Neural crest cell (in vitro differentiated cells): ENCODE measurements at regions not wholly inside any gene's neighbourhood (a gene's known extent, or its start where the extent isn't known, plus 50 kb on each side); places are given as distances from the start of the nearest gene placed in this dataset.

Experiments used
- DNase-seq: peaks from one replicate; pipeline ENCODE4 v3.0.0; 2021; ENCODE audit warnings: low read depth, mixed read lengths, low spot score
- H3K27ac Mint-ChIP-seq: one replicate; pipeline ENCODE4 v1.8.0; 2021; ENCODE audit warnings: mild to moderate bottlenecking, mixed read lengths; ENCODE audit not compliant: unreplicated experiment
- H3K27me3 Mint-ChIP-seq: 2 replicates; pipeline ENCODE4 v1.8.0; 2021; ENCODE audit warnings: low read depth, mild to moderate bottlenecking, mixed read lengths
- H3K36me3 Mint-ChIP-seq: 2 replicates; pipeline ENCODE4 v1.8.0; 2021; ENCODE audit warnings: low read depth, mild to moderate bottlenecking, mixed read lengths
- H3K4me1 Mint-ChIP-seq: 2 replicates; pipeline ENCODE4 v1.8.0; 2021; ENCODE audit warnings: mixed read lengths
- H3K4me3 Mint-ChIP-seq: one replicate; pipeline ENCODE4 v1.8.0; 2021; ENCODE audit warnings: mild to moderate bottlenecking, mixed read lengths
- H3K9me3 Mint-ChIP-seq: 2 replicates; pipeline ENCODE4 v1.8.0; 2021; ENCODE audit warnings: mixed read lengths
- TF ChIP-seq, protein P1 (sequence below): fragments of 200-600 bp; sonication (generic); conservative IDR thresholded peaks from 2 replicates; pipeline ENCODE4 v1.5.0; 2021; ENCODE audit warnings: antibody characterized with exemption, mild to moderate bottlenecking

- no peak overlapping the region for H3K27ac Mint-ChIP-seq
- H3K4me1 Mint-ChIP-seq, result no peaks in the 10 kb centered on the region
- TF ChIP-seq, protein P1, sequence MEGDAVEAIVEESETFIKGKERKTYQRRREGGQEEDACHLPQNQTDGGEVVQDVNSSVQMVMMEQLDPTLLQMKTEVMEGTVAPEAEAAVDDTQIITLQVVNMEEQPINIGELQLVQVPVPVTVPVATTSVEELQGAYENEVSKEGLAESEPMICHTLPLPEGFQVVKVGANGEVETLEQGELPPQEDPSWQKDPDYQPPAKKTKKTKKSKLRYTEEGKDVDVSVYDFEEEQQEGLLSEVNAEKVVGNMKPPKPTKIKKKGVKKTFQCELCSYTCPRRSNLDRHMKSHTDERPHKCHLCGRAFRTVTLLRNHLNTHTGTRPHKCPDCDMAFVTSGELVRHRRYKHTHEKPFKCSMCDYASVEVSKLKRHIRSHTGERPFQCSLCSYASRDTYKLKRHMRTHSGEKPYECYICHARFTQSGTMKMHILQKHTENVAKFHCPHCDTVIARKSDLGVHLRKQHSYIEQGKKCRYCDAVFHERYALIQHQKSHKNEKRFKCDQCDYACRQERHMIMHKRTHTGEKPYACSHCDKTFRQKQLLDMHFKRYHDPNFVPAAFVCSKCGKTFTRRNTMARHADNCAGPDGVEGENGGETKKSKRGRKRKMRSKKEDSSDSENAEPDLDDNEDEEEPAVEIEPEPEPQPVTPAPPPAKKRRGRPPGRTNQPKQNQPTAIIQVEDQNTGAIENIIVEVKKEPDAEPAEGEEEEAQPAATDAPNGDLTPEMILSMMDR, result no peak
- H3K27me3 Mint-ChIP-seq, result no peaks in the 10 kb centered on the region
- no peak for DNase-seq
- H3K9me3 Mint-ChIP-seq, result no peaks in the 10 kb centered on the region
- H3K4me3 Mint-ChIP-seq, result no peak overlapping the region
- no peaks in the 10 kb centered on the region for H3K36me3 Mint-ChIP-seq
Observed at GRCh38 chr5:167745868-167746267, 545.6 kb upstream of the WWC1 start.

- Mint-ChIP-seq H3K4me3 (no peak overlapping the region), H3K4me1 (no peaks in the 10 kb centered on the region), H3K9me3 (no peaks in the 10 kb centered on the region), H3K27me3 (no peaks in the 10 kb centered on the region), H3K36me3 (no peaks in the 10 kb centered on the region), H3K27ac (no peak overlapping the region)
- DNase-seq, result no peak
- TF ChIP-seq, protein P1, result no peak
Observed at GRCh38 chr5:167750586-167750985, 540.9 kb upstream of the WWC1 start.

- no peak overlapping the region for H3K27ac Mint-ChIP-seq
- no peaks in the 10 kb centered on the region for H3K27me3 Mint-ChIP-seq
- no peak overlapping the region for H3K4me3 Mint-ChIP-seq
- H3K36me3 Mint-ChIP-seq, result no peaks in the 10 kb centered on the region
- H3K4me1 Mint-ChIP-seq, result no peaks in the 10 kb centered on the region
- DNase-seq, result no peak
- TF ChIP-seq, protein P1, result no peak
- no peaks in the 10 kb centered on the region for H3K9me3 Mint-ChIP-seq
Observed at GRCh38 chr5:167752936-167753335, 538.5 kb upstream of the WWC1 start.

- no peak for DNase-seq
- Mint-ChIP-seq H3K27me3 (no peaks in the 10 kb centered on the region), H3K36me3 (no peaks in the 10 kb centered on the region), H3K4me1 (no peaks in the 10 kb centered on the region), H3K9me3 (no peaks in the 10 kb centered on the region), H3K27ac (no peak overlapping the region), H3K4me3 (no peak overlapping the region)
- TF ChIP-seq, protein P1, result no peak
Observed at GRCh38 chr5:167753725-167754490, 537.5 kb upstream of the WWC1 start.

- Mint-ChIP-seq H3K4me1 (no peaks in the 10 kb centered on the region), H3K4me3 (no peak overlapping the region), H3K9me3 (no peaks in the 10 kb centered on the region), H3K27me3 (no peaks in the 10 kb centered on the region), H3K36me3 (no peaks in the 10 kb centered on the region), H3K27ac (no peak overlapping the region)
- TF ChIP-seq, protein P1, result no peak
- no peak for DNase-seq
Observed at GRCh38 chr5:167754501-167755021, 536.9 kb upstream of the WWC1 start.
